ENCODE measurements at regions not wholly inside any gene's neighbourhood (a gene's known extent, or its start where the extent isn't known, plus 50 kb on each side); places are given as distances from the start of the nearest gene placed in this dataset.

- no peak for DNase-seq
Observed at GRCh38 chr15:62474771-62475124, 309.7 kb upstream of the C2CD4B start.

DNA sequence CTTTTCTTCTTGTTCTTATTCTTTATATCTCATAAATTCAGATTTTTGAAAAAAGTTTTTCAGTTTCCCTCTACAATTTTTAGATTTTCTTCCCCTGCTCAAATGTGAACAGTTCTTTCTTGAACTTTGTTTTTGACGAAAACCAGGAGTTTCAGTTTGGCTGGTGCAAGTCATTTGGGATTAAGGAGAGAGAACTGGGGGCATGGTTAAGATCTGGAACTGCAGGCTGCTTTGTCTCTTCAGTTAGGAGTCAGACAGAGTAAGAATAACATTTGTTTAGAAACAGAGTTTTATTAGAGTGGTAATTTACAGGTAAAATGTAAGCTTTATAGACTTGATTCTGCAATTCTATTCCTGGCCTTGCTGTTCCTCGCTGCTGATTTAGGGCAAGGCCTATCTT, 310.5 kb upstream of the C2CD4B start:
- DNase-seq: no peak

GRCh38 chr15:62476163-62476562, 311.1 kb upstream of the C2CD4B start:
- DNase-seq: no peak

- no peak for DNase-seq
Observed at GRCh38 chr15:62477929-62478328, 312.8 kb upstream of the C2CD4B start.

GRCh38 chr15:62482785-62483429, 317.8 kb upstream of the C2CD4B start:
- no peak for DNase-seq

- no peak for DNase-seq
Observed at GRCh38 chr15:62483814-62484213, 318.7 kb upstream of the C2CD4B start.

GRCh38 chr15:62485170-62485720, 320.2 kb upstream of the C2CD4B start:
- no peak for DNase-seq

DNA sequence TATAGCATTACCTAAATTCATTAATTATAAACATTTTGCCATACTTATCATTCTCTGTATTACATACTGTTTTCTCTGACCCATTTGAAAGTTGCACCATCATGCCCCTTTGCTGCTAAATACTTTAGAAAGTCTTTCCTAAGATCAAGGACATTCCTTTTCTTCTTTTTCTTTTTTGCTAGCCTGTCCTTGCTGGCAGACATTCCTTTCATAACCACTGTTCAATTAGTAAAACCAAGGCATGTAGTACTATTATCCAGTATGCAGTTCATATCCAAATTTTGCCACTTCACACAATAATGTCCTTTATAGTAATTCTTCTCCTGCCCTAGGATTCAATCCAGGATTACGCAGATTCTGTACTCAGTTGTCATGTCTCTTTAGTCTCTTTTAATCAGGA, 321.0 kb upstream of the C2CD4B start:
- no peak for DNase-seq

- DNase-seq: no peak
Observed at GRCh38 chr15:62488387-62488786, 323.3 kb upstream of the C2CD4B start.

- DNase-seq: no peak
Observed at GRCh38 chr15:62491642-62492041, 326.6 kb upstream of the C2CD4B start.

GRCh38 chr15:62492900-62493299, 327.8 kb upstream of the C2CD4B start:
- DNase-seq: no peak

GRCh38 chr15:62494197-62494596, 329.1 kb upstream of the C2CD4B start:
- no peak for DNase-seq

DNA sequence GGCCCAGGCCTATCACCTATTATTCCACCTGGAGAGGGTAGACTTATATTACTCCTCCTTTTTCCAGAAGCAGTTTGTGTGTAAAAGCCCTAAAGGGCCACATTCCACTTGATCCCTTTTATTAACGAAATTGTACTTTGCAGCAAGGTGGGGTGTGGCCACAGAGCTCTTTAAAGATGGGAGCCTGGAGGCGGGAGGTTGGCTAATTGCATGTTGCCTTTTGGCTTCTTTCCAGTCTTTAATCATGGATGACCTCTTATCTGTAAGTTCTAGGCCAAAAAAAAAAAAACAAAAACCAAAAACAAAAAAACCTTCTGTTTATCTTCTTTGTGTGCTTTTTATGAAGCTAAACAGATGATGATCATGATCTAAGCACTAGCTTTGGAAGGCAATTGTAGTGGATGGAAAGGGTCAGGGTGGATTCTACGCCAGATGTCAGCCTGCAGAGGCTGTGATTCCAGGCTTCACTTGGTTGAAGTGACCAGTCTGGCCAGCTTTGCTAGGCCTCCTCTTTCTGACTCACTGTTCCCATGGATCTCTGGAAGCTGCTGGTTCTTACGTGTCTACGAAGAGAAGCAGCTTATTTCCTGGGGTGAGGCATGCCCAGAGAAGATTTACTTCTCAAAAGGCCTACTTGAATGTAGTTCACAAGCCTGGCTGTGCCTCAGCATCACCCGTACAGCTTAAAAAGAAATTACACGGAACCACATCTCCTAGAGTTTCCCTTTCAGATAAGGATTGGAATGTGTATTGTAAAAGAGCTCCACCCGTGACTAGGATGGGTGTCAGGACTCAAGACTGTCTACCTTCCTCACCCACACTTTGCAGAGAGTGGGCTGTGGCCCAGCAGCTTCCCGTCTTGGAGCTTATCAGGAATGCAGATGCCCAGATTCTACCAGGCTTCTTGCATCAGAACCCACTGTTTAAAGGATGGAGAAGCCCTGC, 330.9 kb upstream of the C2CD4B start:
- DNase-seq: no peak

GRCh38 chr15:62497356-62497755, 332.3 kb upstream of the C2CD4B start:
- DNase-seq: no peak

DNA sequence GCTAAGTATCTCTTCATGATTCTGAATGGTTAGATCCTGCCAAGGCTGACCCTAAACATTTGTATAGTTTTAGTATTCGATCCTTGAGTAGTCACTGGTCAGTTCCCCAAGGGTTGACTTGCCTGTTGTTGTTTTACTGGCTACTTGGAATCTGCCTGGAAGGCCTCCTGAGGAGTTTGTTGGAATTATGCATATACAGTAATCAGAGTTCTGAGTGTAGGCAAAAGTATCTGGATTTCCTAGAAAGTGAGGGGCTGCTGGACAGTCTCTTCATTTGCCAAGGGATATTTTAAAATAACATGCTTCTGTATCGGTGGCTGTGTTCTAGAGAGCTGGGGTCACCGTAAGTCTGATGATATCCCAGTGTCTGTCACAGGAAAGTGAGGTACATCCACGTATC, 333.2 kb upstream of the C2CD4B start:
- DNase-seq: no peak

DNA sequence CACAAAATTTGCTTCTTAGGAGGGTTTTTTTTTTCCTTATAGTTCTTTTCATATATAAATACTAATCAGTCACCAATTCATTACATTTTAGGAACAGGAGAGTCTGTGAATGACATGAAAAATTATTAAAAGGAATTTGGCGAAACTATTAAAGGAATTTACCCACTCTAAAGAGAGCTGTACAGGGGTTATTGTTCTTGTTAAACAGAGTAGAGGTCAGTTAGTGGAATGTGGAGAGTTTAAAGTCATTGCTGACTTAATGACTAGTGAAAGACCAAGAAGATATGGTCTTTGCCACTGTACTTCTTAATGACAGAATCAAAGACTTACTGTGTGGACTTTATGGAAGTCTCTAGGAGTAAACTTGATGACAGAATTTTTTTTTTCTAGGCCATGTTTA, 333.6 kb upstream of the C2CD4B start:
- DNase-seq: no peak

GRCh38 chr15:62500325-62500724, 335.2 kb upstream of the C2CD4B start:
- DNase-seq: no peak

- no peak for DNase-seq
Observed at GRCh38 chr15:62502451-62502850, 337.4 kb upstream of the C2CD4B start.

GRCh38 chr15:62503451-62503850, 338.4 kb upstream of the C2CD4B start:
- DNase-seq: peak in 1 of 2 experiments; percentile 20

DNA sequence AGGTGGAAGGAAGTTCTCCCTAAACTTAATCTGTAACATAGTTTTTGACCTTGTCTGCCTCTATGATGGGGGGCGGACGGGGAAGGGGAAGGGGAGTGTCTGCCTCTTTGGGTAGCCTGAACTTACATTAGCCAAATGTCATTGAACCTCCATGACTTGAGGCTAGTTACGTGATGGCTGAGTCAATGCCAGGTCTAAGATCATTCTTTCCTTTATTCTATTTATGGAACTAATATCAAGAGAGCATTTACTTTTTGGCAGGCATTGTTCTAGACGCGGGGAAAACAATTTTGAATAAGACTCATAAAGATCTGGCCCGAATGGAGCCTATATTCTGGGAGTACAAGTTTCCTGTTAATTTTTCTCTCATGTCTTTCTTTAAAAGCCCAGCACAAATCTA, 340.7 kb upstream of the C2CD4B start:
- DNase-seq: no peak

DNA sequence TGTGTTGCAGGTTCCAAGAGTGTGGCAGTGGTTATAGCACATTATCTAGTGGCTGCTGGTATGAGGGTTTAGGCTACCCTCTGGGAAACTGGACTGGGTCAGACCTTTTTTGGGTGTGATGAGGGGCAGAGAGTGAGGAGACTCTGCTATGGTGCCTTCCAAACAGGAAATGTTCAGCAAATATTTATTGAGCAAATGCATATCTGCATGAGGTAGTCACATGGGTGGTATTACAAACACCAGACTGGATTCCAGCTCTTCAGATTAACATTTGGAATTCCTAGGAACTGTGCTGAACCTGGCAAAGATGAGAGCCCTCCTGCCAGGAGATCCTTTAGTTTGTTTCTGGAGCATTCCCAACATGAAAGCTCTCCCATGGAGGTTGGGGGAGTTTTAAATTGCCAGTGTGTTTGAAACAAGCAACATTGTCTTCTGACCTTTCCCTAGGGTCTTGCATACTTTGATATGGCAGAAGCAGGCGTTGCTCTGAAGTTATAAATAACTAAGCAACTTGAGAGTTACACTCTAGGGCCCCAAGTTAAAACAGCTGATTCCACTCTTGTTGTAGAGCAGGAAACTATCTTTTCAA, 341.2 kb upstream of the C2CD4B start:
- DNase-seq: no peak

DNA sequence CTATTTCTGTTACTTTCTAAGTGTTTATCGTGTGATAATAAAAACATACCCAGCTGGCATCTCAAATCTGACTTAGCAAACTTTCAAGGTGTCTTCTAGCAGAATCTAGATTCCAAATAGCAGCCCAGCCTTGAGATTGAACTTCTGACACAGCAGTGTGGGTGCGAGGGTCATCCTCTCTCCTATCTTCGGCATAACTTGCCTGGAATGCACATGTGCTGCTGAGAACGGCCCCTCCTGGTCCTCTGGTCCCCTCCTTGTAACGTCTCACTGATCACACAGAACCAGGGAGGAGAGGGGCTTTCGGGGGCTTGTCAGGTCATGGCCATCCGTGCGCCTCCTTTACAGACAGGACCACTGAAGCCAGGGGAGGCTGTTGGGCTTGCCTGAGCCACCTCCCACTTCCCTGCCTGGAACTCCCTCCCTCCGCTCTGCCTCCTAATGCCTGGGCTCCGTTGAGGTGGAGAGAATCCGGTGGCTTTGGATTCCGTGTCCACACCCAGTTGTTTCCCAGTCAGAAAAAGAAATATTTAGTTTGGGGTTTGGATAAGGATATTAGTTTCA, 344.4 kb upstream of the C2CD4B start:
- no peak for DNase-seq

GRCh38 chr15:62510791-62511190, 345.7 kb upstream of the C2CD4B start:
- no peak for DNase-seq

Measured in cerebellar nuclear complex (tissue), 1 donor.